Activated naive CD4-positive, alpha-beta T cell (primary cell): ENCODE measurements at regions not wholly inside any gene's neighbourhood (a gene's known extent, or its start where the extent isn't known, plus 50 kb on each side); places are given as distances from the start of the nearest gene placed in this dataset.

Experiments used
- DNase-seq, 4 experiments: peaks; one replicate each; lab custom pipeline; 2025; lab: John Stamatoyannopoulos, UW

DNA sequence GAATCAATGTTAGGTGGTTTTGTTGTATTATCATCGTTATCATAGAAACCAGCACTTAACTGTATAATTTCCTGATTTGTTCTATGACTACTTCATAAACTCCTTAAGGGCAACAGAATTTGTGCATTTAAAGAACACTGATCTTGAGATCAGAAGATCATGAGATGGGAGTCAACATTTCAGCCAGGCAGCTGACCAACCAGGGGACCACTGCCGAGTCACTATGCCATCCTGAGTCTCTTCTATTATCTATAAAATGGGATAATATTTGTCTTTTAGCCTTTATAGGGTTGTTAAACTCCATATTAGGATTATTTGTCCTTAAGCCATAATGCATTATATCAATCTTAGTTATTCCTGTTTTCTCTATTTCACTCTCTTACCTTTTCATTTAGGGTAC is 261.7 kb downstream of the GPAM start:
- DNase-seq = no peak

DNA sequence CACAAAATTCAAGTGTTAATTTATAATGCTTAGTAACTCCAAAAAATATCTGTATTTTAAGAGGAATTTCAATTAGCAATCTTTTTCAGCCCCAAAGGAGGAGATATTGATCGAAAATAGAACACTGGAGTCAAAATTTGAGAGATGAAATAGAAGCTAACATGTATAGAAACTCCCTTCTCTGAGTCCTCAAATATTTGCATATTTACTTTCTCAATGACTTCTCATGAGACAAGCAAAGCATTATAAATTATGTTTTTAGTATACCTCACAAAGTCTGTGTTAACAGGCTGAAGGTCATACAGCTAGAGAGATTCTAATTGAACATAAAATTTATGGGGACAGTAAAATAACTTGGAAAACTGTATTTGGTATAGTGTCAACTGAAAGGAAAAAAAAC is 260.5 kb downstream of the GPAM start:
- no peak for DNase-seq

DNA sequence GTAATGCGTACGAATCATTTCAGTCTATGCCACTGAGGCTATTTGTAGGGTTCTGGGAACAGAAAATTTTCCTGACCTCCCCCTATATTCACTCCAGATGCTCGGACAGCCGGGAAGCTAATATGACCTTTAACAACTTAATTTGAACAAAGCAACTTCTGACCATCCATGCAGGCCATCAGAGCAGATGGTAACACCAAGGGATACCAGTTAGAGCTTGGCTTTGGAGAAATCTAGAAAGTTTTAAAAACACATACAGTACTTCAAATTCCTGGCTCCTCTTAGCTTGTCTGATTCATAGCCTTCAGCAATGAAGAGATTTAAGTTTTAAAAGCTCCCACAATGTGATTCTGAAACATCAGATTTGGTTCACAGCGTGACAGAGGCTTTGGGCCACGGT is 257.3 kb downstream of the GPAM start:
- no peak for DNase-seq

DNA sequence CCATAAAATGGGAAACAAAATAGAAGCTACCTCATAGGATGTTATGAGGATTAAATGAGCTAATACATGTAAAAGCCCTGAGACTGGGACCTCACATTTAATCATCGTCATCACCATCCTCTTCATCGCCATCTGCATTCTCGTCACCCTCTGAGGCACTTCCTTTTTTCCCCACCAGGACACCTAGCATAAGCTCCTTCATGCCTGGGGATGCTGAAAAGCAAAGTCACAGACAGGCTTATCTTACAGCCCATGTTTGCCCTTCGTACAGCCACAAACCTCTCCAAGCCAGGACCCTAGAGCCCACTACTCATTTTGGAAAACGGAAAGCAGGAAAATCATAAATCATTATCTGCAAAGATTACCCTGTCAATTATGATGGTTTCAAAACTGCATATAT is 249.6 kb downstream of the GPAM start:
- no peak for DNase-seq

DNA sequence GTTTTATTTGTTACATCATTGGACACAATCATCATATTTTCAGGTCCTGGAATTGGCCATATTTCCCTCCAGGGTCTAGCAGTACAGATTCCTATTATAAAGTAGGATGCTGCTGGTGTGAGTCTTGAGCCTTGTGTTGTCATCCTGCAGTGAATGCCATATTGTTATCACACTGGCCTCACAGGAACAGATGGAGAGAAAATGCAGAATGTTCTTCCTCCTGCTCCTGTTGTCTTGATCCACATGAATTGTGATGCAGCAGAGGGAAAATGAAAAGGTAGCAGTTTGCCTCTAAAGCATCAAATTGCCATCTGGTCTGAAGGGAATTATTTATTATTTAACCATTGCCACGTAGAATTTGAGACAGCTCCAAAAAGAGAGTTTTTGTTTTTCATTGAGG is 248.6 kb downstream of the GPAM start:
- DNase-seq = no peak

DNA sequence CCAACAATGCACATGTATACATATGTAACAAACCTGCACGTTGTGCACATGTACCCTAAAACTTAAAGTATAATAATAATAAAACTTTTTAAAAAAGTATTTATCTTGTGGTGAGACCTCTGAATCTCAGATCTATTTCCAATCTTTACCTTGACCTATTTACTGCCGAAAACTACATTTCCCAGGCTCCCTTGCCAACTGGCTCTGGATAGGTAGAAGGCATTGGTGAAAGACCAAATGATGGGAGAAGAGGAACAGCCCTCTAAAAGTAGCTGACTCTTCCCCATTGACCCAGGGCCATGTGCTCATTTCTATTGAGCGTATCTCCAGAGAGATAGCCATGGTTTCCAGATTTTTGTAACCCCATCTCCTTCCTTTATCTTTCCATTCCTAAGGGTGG is 247.4 kb downstream of the GPAM start:
- DNase-seq = no peak

DNA sequence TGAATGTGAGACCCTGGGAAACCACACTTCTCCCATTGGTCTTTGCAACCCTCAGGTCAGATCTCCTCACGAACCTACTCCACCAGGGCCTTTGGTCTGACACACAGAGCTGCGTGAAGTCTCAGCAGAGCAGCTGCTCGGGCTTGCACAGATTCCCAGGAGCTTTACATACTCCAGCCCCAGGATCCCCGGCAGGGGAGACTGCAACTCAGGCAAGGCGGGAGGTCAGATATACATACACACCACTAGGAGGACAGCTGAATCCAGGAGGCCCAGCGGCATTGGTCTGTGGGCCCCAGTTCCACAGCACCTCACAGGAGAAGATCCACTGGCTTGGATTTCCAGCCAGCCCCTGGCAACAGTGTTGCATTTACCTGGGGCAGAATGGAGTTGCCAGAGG is 239.2 kb downstream of the GPAM start:
- DNase-seq = no peak

DNA sequence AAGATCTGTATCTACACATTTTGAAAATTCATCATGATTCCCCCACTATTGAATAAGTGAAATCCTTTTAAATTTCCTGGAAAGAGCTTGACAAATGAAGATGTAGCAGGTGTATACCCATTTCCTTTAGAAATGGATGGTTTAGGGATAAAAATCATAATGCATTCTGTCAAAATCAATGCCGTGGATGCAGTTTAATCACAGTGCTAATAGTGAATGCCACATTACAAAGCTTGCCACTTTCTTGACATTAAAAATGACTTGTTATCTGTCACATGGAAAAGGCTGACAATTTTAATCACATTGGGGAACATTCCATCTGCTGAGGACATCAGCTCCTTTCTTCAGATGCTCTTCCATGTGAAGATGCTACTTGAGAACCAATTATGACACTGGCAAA is 229.6 kb downstream of the GPAM start:
- DNase-seq = no peak

DNA sequence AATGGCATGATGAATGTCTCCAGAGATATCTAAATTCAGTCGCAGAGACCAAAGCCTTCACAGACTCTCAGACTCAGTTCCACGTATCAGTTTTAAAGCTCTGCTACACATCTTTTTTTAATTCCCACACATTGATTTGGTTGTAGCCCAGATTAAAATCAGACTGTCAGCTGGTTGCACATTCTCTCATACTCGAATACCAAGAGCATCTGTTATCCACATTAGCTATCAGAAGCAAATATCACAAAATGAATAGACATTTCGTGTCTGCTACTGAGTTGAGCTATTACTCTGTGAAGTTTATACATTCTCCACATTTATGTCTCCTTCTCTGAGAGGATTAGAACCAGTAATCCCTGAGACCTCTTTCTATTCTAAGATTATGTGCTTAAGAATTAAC is 229.2 kb downstream of the GPAM start:
- DNase-seq = no peak

DNA sequence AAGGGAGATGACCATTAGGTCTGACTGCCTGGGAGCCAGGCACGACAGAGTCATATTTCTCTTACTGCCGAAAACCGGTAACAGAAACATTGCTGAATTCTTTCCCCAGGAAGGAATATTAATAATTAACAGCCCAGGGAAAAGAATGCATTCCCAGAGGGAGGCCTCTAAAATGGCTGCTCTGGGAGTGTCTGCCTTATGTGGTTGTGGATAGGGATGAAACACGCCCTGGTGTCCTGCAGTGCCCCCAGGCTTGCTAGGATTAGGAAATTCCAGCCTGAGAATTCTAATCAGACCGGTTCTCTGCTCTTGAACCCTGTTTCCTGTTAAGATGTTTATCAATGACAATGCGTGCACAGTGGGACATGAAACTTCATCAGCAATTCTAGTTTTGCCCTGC is 226.7 kb downstream of the GPAM start:
- no peak for DNase-seq

DNA sequence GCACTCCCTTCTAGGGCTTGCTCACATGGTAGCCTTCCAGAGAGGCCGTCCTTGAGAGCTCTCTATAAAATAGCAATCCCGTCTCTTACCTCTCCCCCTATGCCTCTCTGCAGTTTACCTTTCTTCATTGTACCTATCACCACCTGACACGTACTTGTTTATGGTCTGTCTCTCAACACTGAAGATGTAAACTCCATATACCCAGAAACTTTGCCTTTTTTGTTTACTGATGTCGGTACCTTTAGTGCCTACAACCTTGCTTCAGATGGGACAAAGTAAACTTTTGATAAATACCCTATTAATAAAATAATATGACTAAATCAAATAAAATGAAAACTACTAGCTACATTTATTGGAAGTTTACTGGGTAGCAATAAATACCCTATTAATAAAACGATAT is 220.6 kb downstream of the GPAM start:
- no peak for DNase-seq

DNA sequence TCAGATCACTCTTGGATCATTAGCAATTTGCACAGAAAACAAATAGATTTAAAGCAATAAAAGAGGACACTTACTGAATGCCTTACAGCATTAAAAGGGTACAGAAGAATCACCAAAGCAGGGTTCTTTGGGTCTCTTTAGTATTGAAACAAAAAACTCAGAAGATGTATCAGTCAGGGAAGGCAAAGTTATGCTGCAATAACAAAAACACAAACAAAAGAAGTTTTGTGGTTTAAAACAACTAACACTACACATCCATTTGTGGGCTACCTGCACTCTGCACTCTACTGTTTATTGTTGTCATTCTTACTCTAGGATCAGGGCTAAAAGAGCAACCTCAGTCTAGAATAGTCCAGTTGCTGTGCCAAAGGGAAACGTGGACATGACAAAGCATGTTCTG is 216.4 kb downstream of the GPAM start:
- DNase-seq = no peak

DNA sequence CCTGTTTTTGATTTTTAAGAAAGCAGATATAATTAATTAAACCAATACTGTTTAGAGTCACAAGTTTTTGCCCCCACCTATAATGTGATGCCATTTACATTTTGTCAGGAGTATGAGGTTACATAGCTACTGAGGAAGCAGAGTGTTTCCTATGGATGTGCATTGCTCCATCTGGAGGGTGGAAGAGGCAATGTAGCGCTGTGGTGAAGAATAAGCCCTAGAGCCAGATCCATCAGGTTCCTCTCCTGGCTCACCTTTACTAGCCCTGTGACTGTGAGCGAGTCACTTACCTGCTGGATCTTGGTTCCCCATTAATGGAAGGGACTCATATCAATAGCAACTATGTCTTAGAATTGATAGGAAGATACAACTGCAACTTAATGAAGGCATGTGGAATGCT is 216.0 kb downstream of the GPAM start:
- DNase-seq = no peak

DNA sequence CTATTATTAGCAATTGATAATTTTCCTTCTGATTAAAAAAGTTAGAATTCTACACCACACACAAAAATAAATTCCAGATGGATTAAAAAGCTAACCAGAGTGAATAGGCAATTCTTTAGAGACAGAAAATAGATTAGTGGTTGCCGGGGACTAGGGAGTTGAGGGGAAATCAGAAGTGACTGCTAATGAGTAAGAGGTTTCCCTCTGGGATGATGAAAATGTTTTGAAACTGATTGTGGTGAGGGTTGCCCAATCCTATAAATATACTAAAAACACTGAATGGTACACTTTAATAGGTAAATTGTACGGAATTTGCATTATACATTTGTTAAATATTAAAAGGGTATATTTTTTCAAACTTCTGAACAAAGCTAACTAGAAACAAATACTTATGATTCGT is 214.9 kb downstream of the GPAM start:
- no peak for DNase-seq

DNA sequence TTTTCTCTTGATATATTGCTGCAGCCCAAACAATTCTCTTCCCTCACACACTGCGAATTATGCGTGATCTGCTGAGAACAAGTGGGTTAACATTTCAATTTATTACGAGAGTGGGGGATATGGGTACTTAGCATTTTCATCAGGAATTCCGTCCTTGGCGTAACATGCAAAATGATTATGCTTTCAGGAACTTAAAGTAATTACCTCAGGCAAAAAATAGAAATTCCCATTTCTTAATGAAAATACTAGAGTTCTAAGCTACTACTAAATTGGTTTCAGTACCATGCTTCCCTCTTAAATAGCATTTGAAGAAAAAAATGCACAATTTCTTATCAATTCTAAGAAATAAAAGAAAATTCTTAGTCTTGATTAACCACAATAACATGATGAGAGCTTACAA is 213.5 kb downstream of the GPAM start:
- DNase-seq = no peak

DNA sequence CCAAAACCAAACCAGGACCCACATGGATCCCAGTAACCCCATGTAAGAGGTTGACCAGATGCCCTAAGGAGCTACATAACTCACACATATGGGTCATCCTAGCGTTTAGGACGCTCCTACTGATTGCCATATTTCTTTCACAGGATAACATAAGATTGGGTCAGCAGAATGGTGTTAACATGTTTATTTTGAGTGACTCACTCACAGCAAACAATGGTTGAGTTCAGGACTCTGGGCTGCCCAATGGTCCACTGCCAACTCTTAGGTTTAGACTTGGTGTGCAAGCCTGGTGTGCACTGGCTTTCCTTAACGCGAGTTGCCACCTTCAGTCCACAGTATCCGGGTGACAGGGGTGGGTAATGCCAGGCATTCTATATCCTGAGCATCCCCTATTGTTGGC is 211.5 kb downstream of the GPAM start:
- no peak for DNase-seq

DNA sequence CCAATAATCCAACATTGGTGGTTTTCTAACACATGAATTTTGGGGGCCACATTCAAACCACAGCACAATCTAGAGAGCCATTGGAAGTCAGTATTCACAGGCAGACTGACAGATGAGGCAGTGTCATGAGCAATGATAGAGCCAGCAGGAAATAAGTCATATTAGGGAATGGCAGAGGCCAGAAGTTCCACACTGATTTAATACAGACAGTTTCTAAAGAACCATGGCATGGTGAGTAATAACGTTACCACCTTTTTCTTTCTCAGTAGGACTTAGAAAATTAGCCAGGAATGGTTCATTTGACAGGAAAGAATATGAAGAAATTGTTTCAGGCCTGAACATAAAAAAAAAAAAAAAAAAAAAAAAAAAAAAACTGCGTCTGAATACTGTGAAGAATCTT is 210.3 kb downstream of the GPAM start:
- DNase-seq = no peak

DNA sequence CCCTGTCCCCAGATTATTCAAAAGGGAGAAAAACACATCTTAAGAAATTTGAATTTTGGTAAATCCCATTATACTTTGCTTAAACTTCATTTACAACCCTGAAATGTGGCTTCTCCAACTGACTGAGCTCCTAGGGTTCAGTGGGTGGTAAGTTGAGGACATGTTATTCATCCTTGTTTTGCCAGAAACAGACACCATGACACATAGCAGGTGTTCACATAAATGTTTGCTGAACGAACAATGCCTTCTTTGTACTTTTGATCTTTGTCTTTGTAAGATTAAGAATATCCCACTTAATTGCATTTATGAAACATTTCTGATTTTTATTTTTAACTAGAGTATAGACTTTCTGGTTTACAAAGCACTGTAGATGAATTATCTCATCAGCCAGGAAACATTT is 209.7 kb downstream of the GPAM start:
- DNase-seq = no peak

DNA sequence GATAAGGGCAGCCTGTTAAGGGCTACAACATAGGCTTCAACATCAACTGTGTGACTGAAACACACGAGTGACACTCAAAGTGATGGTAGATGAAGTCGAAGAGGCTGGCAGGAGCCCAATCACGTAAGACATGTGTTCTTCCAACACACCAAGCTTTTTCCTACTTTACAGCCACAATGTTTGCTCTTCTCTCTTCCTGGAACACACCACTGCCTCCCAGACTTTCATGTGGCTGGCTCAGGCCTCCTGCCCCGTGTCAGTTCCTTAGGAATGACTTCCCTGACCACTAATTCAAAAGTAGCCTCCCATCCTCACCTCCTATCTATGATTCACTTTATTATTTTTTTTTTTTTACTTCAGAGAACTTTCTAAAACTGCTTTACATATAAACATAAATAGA is 209.2 kb downstream of the GPAM start:
- DNase-seq = no peak

DNA sequence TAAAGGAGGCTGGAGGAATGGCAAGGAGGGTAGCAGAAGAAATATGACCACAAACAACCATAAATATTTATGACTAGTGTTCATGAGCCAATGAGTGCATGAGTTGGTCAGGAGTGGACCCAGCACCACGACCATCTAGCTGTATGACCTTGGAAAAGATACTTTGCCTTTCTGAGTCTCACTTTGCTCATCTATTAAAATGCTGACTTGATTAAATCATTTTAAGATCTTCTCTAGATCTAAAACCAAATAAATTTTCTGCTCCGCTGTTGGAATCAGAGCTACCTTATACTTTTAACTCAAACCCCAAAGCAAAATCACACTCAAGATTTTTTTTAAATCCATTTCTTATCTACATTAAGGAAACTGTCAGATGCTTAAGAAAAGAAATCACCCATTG is 207.0 kb downstream of the GPAM start:
- DNase-seq = no peak

DNA sequence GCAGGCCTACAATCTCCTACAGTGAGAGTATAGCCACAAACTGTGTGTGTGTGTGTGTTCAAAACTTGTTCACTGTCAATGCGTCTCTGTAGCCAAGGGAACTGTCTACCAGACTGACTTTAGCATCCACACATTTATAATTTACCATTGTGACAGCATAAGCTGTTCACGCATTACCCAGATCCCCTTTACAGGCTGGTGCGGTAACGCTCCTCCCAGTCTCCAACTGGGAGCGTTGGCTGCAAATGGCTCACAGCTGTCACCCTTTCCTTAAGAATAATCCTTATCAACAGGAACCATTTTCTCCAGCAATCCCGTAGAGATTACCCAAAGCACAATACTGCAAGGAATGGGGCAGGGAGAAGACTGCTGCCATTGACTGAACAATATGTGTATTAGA is 199.5 kb downstream of the GPAM start:
- DNase-seq = no peak

DNA sequence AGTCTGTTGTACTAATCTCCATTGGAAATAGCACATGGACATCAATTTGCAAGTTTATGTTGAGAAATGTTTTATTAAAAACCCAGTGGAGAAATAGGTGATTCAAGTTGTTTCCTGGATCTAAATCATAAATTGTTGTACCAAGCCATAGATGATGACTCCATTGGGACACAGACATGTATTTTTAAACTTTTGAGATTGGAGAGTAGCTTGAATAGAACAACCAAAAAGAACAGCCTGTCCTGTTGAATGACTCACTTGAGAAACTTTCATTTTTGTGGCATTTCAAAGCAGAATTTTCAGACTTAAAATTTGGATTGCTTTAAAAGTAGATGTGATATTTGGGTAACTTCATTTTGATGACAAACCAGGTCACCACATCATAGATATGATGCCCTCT is 197.5 kb downstream of the GPAM start:
- DNase-seq = no peak

DNA sequence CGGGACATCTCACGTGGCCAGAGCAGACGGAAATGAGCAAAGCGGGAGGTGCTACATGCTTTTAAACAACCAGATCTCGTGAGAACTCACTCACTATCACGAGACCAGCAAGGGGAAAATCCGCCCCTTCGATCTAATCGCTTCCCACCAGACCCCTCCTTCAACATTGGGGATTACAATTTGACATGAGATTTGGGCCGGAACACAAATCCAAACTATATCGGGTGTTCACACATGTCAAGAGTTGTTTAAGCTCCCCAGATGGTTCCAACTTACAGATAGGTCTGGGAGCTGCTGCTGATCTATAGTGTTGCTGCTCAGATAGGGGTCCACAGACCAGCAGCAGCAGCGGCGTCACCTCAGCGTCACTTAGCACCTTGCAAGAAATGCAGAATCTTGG is 194.9 kb downstream of the GPAM start:
- DNase-seq = no peak

DNA sequence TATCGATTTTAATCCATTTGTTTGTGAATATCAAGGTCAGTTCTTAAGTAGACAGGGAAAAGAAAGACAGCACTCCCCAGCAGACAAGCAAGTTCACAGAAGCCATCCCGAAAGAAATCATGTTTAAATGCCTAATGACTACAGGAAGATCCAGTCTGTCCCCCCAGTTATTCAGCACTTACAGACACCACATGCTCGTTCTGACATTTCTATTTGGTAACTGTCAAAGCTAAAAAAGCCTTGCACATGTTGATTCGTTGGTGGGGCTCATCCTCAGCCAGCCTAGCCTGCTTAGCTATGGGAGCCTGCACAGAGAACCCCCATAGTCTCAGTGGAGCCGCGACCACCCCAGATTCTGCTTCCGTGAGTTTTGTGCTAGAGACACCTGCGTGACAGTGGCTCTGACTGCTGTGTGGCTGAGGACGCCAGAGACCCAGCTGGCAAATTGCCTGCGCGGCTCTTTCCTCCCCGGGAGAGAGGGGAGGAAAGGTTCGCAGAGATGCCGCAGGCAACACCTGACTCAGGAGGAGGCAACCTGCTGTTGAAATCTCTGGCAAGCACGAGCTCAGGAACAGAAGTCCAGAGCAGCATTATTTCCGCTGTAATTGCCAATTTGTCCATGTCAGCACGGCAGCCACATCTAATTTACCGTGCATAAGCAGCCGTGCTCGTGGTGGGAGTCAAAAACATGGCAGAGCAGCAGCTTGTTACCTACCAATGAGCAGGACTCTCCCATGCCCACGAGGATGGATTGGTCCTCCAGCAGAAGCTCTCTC is 194.2 kb downstream of the GPAM start:
- DNase-seq = no peak

DNA sequence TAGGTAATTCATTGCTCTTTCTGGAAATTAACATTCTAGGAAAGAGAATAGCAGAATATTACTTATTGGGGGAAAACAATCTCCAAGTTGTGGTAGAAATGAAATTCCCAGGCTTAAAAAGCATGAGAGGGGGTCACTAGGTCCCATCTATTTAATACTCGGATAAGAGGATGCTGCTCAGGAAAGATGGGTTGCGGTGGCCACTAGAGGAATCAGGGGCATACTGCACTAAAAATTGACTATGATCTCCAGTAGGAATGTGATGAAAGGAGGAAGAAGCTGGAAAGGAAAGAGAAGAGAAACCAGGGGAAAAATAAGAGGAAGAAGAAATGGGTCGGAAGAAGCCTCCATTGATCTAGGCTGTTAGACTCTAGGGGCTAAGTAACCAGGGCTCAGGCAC is 192.8 kb downstream of the GPAM start:
- DNase-seq = no peak
